ENCODE measurements at regions not wholly inside any gene's neighbourhood (a gene's known extent, or its start where the extent isn't known, plus 50 kb on each side); places are given as distances from the start of the nearest gene placed in this dataset.
"Not testable (repeated sequence)": the region's sequence is repeated elsewhere in the genome, so short reads cannot be mapped to it uniquely, and the experiment has no call there.

GRCh38 chr1:229736376-229736775 is 110.3 kb downstream of the URB2 start:
- Histone ChIP-seq H3K36me3 (no peaks in the 10 kb centered on the region), H3K27me3 (no peaks in the 10 kb centered on the region), H3K27ac (no peak overlapping the region), H3K4me1 (no peaks in the 10 kb centered on the region), H3K9me3 (peaks cover 0 to 10% (median 5%) of the 10 kb centered on the region in 4 donors), H3K4me3 (no peak overlapping the region)
- TF ChIP-seq CTCF (IDR thresholded peaks at IDR 0.05) (no peak), POLR2A (IDR thresholded peaks at IDR 0.05) (no peak)
- DNase-seq, result no peak

GRCh38 chr1:229742614-229743013 is 116.6 kb downstream of the URB2 start:
- not testable (repeated sequence) for H3K27me3 ChIP-seq

DNA sequence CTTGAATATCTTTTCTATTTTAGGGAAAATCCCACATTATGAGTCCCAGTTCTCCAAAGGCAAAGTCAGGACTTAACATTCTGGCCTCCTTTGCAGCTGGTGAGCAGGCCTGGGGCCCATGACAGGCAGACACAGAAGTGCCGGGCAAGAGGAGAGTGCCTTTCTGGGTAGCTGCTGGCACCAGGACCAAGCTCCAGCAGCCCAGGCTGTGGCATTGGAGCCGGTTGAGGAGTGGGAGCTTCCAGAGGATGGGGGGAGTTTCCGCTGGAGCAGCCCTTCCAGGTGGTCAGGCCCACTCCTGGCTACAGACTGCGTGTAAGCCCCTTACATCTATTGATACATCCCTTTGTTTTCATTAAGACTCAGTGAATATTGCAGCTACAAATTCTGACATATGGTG is 123.9 kb downstream of the URB2 start:
- H3K9me3 ChIP-seq, result no peaks in the 10 kb centered on the region
- H3K4me1 ChIP-seq, result no peaks in the 10 kb centered on the region
- H3K27ac ChIP-seq, result no peak overlapping the region
- no peaks in the 10 kb centered on the region for H3K27me3 ChIP-seq
- DNase-seq, result no peak
- TF ChIP-seq POLR2A (IDR thresholded peaks at IDR 0.05) (no peak), CTCF (IDR thresholded peaks at IDR 0.05) (no peak)
- H3K36me3 ChIP-seq, result no peaks in the 10 kb centered on the region
- H3K4me3 ChIP-seq, result no peak overlapping the region

More at GRCh38 chr1:229742614-229743013, 116.6 kb downstream of the URB2 start:
- not testable (repeated sequence) for H3K9me3 ChIP-seq, H3K36me3 ChIP-seq, H3K4me3 ChIP-seq, H3K4me1 ChIP-seq, H3K27ac ChIP-seq, DNase-seq

DNA sequence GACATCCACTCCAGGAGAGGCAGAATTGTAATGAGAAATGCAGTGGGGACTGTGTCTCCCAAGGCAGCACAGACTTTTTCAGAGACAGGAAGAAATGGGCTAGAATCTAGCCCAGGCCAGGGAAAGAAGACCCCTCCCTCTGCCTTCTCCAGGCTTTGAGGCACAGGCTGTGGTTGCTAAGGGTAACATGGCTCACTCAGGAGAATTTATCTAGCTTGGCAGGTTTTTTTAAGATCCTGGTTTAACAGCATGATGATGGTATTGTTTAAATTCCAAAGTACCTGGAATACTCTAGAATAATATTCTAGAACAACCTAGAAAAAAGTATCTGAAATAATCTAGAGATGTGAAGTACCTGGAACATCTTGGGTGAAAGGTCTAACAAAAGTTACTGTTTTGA is 125.6 kb downstream of the URB2 start:
- Histone ChIP-seq H3K36me3 (no peaks in the 10 kb centered on the region), H3K4me3 (no peak overlapping the region), H3K4me1 (no peaks in the 10 kb centered on the region), H3K27me3 (no peaks in the 10 kb centered on the region), H3K27ac (no peak overlapping the region), H3K9me3 (no peaks in the 10 kb centered on the region)
- TF ChIP-seq POLR2A (IDR thresholded peaks at IDR 0.05), result no peak
- TF ChIP-seq CTCF (IDR thresholded peaks at IDR 0.05), result no peak
- no peak for DNase-seq

GRCh38 chr1:229752679-229753078 is 126.6 kb downstream of the URB2 start:
- no peak overlapping the region for H3K4me3 ChIP-seq
- no peaks in the 10 kb centered on the region for H3K4me1 ChIP-seq
- no peak for DNase-seq
- H3K27me3 ChIP-seq, result no peaks in the 10 kb centered on the region
- TF ChIP-seq POLR2A (IDR thresholded peaks at IDR 0.05) (no peak), CTCF (IDR thresholded peaks at IDR 0.05) (no peak)
- no peaks in the 10 kb centered on the region for H3K36me3 ChIP-seq
- H3K9me3 ChIP-seq, result peaks cover 0 to 8% (median 0%) of the 10 kb centered on the region in 4 donors
- H3K27ac ChIP-seq, result no peak overlapping the region

- H3K9me3 ChIP-seq, result peaks cover 0 to 8% (median 0%) of the 10 kb centered on the region in 4 donors
Observed at GRCh38 chr1:229753764-229754551, 127.9 kb downstream of the URB2 start.

More at GRCh38 chr1:229753764-229754551, 127.9 kb downstream of the URB2 start:
- Histone ChIP-seq H3K27me3 (no peaks in the 10 kb centered on the region), H3K4me3 (no peak overlapping the region), H3K27ac (peak overlapping the region in 1 of 4 donors; percentile 46), H3K4me1 (no peaks in the 10 kb centered on the region), H3K36me3 (no peaks in the 10 kb centered on the region)
- TF ChIP-seq POLR2A (IDR thresholded peaks at IDR 0.05) (no peak), CTCF (IDR thresholded peaks at IDR 0.05) (no peak)
- peak in 2 of 3 donors; percentile 52 to 55 for DNase-seq

Data from Peyer's patch (tissue), 4 donors.